Stimulated activated CD4-positive, alpha-beta T cell treated with anti-CD3 and anti-CD28 coated beads, Interleukin-15, amount 100 ng/mL, for 48 hours (primary cell): ENCODE measurements at regions not wholly inside any gene's neighbourhood (a gene's known extent, or its start where the extent isn't known, plus 50 kb on each side); places are given as distances from the start of the nearest gene placed in this dataset.
"Not testable (repeated sequence)": the region's sequence is repeated elsewhere in the genome, so short reads cannot be mapped to it uniquely, and the experiment has no call there.

Experiments
- DNase-seq, 2 donors: peaks; one replicate each; pipeline ENCODE4 v3.0.0-alpha.2; 2020; ENCODE audit warnings: low read depth in 2 of 2

DNA sequence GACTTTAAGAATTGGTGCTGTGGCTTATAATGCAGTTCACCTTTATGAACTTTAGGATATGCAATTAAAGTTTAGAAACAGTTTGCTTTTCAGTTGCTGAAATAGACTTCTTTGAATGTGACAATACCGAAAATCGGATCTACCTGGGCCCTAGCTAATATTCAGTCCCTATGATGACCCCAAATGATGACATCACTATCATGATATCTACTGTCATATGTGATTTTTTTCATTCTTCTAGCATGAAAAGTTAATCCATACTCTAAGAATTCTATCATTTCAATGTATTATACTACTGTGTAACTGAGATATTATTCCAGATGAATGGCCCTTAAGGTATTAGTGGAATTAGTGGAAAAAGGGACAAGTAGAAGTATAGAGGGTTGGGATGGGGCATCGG, 487.2 kb upstream of the TUSC1 start:
- DNase-seq = no peak

DNA sequence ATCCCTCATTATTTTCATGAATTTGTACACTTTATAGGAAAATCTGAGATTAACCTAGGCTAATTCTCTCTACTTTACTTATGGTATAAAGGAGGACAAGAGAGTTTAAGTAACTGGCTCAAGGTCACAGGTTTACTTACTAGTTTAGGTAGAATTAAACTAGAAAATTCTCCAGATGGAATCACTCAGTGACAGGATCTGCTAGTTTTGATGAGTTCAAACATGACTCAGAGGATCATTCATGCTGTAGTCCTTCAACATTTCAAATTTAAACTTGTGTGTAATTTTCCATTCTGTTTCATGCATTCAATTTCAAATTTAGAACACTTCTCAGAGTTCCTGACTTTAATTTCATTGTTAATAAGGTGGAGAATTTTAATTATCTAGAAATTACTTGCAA, 485.7 kb upstream of the TUSC1 start:
- no peak for DNase-seq

DNA sequence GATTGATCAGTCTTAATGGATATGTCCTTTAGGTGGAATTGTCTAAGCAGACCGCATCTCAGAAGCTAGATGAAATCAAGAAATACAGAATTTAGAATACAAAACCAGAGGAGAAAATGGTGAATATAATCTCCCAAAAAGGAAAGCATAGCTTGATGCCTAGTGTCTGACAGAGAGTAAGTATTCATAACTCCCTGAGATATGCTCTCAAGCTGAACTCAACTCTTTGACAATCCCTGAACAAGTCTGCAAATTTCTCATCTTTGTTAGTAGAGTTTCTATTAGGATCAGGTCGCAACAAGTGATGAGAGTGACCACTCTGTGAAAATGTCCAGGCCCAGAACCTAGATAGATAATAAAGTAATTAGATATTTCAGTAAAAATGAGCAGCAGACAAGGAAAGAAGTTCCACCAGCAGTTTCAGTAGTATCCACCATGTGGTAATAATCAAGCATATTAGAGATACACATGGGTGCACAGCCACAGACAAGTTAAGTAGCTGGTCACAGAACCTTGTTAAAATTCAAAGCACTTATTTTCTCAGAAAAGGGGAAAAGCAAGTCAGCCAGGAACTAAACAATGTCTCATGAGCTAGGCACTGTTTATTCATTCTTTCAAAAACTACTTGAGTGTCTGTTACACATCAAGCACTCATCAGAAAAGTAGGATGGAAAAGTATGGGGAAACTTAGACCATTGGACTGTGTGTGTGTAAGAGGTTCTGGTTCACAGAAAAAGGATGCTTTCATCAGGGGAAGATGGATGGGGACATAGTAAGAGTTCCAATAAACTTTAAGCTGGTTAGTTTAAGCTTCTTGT, 481.5 kb upstream of the TUSC1 start:
- no peak for DNase-seq

DNA sequence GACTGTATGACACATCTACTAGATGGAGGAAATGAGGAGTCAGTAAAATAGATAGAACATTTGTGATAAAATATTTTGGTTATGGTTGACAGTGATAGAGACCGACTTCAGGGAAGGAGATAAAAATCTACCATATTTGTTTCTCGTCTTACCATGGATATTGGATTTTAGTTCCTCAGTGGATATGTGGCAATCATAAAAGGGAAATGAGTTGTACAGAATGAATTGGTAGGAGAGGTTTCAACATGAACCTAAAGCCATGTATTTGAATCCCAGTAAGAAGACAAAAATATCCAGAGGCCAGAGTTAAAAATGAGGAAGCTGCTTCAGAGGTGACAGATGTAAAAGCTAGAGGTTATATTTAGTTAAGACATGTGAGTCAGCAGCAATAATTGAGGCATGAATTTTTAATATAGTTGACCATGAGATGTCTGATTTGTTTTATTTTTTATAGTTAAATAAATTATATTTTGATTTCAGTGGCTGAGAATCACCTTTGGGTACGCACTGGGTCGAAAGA, 480.4 kb upstream of the TUSC1 start:
- DNase-seq = no peak

DNA sequence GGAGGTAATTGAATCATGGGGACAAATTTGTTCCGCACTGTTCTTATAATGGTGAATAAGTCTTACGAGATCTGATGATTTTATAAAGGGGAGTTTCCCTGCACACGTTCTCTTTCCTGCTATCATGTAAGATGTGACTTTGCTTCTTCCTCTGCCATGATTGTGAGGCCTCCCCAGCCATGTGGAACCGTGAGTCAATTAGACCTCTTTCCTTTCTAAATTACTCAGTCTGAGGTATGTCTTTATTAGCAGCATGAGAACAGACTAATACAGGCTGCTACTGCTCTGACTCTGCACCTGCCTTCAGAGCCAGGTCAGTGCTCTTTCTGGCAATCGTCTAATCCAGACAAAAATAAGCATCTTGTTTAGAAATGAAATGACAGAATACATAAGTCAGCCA, 479.2 kb upstream of the TUSC1 start:
- DNase-seq = no peak

DNA sequence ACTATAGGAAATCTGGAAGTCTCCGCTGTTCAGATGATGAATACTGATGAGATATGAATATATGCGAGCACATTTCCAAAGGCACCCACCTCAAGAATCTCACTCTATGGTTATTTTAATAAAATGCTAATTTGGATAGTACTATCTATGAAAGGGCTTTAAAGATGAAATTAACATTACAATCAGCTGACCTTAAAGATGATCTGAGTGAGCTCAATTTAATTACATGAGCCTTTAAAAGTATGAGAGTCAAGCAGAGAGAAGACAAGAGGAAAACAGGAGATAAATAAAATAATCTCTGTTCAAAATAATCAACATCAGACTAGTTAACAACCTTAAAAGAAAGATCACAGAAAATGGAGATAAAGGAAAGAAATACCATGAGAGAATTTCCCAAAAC, 474.1 kb upstream of the TUSC1 start:
- no peak for DNase-seq

DNA sequence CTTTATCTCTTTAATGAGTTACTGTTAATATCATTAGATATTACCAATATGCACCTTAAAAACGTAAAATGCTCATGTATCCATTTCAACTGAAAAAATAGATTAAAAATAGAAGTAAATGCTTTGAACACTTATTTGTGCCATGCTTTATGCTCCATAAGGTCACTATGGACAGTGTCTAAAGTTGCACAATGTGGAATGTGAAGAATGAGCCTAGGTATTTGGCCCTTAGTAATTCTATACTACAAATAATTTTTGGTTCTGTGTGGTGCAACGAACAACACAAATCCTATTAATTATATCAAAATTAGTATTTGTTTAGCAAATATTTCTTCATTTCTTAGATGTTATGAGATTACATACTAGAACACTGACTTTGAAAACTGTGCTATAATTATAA, 469.9 kb upstream of the TUSC1 start:
- no peak for DNase-seq

DNA sequence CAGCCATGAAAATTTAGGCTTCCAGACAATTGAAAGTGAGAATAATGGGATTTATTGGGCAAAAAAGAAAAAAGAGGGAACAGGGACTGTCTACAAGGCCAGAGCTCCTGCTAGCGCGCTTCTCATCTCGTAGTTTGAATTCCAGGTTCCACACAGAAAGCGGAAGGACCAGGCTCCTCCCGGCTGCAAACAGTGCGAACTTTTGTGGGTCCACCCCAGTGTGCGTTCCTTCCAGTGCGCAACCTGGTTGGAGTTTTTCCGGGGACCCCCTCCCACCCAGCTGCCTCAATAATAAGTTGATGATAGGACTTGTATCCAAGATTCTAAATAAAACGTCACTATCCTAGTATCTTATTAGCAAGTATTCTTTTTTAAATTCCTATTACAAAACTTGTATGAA, 467.7 kb upstream of the TUSC1 start:
- no peak for DNase-seq

DNA sequence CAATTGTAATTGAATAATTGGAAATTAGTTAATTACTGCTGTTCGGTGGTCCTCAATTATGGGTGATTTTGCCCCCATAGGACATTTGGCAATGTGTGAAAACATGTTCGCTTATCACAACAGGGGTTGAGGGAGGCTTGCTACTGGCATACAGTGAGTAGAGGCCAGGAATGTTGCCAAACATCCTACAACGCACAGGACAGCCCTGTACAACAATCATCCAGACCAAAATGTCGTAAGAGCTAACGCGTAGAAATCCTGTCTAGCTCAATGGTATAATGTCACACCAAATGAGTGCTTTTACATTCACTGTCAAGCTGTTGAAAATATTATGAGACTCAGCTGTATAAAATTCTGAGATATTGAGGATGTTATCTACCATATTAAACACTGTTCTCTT, 464.4 kb upstream of the TUSC1 start:
- no peak for DNase-seq

DNA sequence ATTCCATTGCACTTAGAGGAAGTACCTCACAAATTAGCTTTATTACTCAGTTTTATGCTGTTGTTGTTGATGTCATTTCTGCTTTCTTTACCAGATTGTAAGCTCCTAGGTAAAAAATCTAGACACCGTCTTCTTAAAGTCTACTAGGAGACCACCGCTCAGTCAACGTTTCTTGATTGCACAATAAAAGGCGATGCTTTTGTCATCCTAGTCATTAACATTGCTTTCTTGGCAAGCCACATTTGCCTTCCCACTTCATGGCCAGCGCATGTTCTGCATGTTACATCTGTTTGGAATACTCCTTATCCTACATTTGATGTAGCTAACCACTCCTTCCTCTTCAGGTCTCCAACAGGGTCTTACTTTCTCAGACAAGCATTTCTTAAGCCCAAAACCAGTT, 464.0 kb upstream of the TUSC1 start:
- no peak for DNase-seq

DNA sequence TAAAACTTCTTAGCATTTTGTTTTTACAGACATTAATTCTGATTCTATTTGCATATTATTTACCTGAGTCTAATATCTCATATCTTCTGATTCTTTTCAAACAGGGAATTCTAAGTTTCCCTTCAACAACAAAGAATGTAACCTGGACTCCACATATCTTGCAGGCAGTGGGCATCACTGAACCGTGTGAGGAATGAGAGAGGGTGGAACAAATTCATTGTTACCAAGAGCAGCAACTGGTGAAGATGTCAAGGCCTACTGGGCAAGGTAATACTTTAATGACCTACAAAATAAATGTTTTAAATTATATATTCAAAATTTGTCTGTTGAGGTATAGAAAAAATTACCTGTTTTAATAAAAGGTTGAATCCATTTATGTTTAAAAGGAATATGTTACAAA, 455.3 kb upstream of the TUSC1 start:
- DNase-seq = no peak

DNA sequence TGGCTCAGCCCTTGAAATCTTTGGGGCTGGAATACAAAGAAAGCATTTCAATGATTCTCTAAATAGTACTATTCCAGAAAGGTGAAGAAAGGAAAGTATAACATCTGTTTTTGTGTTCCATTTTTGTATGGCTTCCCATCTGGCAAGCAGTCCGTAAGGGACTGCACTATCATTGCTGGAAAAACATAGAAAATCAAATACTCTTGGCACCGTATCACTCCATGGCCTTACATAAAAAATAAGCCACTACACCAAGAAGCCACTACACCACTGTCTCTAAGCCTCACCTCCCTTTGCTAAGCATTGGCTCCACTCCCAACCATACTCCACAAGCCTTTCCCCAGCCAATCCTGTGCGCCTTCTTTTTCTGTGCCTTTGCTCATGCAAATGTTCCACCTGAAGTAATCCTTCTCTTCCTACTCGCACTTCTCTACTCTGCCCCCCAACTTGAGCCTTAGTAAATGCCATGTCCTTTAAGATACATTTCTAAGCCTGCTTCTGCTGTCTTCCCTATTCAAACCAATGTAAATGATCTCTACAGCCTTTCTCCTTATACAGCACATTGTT, 454.6 kb upstream of the TUSC1 start:
- DNase-seq = no peak

DNA sequence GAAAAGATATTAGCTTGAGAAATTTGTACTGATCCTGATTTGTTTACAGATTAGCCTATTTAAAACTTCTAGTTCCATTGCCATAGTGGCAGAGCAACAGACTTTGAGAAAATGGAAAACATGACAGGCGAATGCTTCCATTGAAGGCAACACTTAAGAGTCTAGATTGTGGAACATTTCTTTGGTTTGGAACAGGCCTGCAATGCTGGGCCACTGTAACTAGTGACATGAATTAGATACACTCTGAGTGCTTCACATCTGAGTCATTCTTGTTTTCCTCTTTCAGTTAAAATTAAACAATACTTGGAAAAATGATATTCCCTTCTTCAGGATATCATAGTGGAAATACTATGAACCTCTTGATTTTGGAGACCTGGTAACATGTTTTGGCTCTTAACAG, 453.6 kb upstream of the TUSC1 start:
- DNase-seq = no peak

DNA sequence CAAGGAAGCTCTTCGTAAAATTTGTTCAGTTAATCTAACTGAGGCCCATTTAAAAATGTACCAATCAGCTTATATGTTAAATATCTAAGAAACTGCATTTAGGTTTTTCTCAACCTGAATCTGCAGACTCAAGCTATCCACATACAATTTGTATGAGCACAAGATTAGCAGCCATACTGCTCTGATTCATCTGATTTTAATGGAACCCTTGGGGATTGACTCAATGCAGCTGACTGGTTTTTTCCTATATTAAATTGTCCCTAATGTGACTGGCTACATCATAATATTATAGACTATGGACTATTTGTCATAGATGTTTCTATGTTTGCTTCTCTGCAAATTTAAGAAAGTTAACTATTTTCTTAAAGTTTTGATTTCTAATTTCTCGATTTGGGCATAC, 451.0 kb upstream of the TUSC1 start:
- no peak for DNase-seq

DNA sequence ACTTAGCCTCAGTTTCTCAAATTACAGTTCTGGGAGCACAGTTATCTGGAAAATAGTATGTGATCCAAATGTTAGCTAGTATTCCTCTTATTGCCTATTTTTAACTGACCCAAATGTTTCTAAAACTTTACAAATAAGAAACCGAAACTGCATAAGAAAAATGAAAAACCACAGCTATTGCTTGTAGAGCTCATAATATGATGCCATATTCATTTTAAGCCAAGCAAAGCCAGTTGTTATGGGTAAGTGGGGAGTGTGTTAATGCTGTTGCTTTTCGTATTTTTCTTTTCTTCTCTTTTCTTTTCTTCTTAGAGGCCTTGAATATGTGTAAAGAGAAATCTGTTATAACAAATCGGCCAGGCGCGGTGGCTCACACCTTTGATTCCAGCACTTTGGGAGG, 447.4 kb upstream of the TUSC1 start:
- DNase-seq = no peak

DNA sequence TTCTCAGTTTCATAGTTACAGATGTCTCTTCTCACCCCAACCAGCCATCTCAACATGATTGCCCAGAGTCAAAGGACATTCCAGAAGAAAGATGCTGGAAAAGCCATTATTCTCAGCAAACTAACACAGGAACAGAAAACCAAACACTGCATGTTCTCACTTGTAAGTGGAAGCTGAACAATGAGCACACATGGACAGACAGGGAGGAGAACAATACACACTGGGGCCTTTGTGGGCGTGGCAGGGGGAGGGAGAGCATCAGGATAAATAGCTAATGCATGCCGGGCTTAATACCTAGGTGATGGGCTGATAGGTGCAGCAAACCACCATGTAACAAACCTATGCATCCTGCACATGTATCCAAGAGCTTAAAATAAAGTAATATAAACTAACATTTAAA, 437.8 kb upstream of the TUSC1 start:
- DNase-seq = not testable (repeated sequence)

DNA sequence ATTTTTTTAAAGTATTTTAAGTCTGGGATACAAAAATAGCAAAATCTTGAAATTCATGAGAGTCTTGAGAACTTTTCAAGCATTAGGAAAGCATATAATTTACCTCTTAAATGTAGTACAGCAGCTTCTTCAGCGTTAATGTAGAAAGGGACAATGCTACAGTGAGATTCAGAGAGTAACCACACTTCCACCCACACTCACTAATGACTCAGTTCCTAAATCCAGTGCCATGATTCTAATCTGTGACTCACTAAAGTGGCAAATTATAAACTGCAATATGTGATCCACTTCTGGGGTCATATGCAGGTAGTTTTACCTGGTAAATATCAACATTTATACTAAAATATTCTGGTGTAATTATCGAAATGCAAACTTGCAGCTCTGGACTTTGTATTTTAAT, 434.5 kb upstream of the TUSC1 start:
- no peak for DNase-seq

DNA sequence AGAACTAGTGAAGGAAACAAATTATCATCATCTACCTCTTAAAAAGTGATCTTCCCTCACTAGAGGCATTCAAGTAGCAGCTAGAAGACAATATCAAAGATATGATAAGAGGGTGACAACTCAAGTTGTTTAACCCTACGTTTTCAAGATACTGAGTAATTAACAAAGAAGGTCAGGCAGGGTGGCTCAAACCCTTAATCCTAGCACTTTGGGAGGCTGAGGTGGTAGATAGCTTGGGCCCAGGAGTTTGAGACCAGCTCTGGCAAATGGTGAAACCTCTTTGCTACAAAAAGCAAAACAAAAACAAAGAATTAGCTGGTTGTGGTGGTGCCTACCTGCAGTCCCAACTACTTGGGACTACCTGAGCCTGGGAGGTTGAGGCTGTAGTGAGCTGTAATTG, 408.2 kb upstream of the TUSC1 start:
- DNase-seq = no peak

DNA sequence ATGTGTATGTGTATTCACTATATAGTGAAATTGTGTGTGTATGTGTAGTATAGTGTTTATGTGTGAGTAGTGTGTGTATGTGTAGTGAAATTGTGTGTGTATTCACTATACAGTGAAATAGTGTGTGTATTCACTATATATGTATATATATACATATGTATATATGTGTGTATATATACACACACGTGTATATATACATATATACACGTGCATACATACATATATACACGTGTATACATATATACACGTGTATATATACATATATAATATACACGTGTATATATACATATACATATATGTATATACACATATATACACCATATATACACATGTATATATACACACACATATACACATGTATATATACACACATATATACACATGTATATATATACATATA, 403.6 kb upstream of the TUSC1 start:
- no peak for DNase-seq

DNA sequence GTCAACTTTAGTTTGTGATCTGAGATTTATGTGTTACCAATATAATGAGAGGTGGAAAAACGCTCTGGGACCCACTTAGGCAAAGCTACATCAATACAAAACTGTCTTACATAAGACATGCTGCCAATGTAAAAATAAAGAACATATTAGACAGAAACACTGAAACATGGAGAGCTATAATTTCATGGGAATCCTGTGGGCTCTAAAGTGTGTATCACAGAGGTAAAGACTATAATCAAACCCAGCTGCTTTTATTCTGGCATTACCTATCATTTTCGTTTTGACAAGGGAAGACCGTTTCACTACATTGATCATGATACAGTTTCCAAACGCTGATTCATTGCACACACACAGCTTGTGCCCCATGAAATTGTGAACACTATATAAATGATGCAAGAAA, 400.5 kb upstream of the TUSC1 start:
- DNase-seq = no peak

DNA sequence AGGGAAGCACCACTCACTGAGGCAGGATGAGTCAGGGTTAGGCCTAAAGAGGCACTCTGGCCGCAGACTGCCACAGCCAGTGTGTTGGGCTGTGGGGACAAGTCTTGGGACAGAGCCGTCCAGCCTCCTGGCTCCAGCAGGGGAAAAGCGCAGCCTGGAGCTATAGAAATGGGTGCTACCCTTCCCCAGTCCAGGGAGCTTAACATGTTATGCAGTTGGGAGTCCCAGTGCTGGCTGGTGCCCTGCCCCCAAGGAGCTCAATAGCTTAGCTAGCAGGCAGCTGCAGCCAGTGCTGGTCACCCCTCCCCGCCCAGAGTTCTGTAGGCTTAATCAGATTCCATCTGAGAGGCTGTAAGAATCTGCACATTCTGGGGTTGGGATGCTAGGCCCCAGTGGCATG, 399.6 kb upstream of the TUSC1 start:
- DNase-seq = no peak

DNA sequence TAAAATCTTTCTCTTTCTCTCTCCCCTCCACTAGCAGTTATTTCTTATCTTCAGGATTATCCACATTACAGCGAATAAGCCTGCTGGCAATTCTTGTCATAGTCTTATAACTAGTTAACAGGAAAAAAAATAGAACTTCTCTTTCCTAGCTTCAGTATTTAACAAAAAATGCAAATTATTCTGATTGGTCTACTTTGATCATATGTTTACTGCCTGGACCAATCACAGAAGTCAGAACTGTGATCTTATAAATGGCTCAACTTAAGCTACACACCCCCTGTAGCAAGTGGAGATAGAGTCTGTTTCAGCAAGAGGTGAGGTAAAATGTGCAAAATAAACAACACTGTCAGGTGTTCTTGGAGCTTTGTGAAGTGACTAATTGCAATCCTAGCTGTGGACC, 389.4 kb upstream of the TUSC1 start:
- DNase-seq = no peak

DNA sequence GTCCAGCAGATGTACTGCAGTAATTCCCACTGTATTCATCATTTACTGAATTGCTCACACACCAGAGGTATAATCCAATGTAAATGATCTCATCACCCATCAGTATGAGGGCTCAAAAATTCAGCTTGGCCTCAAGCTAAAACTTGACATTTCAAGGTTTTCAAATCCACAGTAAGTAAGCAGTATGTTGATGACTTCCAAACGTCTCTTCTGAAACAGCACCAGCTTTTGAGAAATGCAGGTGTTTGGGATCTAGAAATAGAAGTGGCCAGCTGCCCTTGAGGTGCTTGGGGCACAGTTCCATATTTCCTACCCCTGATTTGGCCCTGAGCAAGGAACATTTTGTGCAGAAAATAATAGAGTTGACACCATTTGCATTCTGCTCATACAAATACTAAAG, 388.0 kb upstream of the TUSC1 start:
- DNase-seq = no peak
